ENCODE measurements at regions not wholly inside any gene's neighbourhood (a gene's known extent, or its start where the extent isn't known, plus 50 kb on each side); places are given as distances from the start of the nearest gene placed in this dataset.
A peak's percentile ranks its signal among the peaks of the same experiment; 100 is the strongest.

- H3K9me3 ChIP-seq (ENCODE audit: control insufficient read depth, low read length), result no peaks in the 10 kb centered on the region
- H3K27me3 Mint-ChIP-seq (ENCODE audit: insufficient read depth), result peaks cover 3% of the 10 kb centered on the region
- no peaks in the 10 kb centered on the region for H3K27me3 ChIP-seq (ENCODE audit: control insufficient read depth, insufficient read depth, low read length, poor library complexity, severe bottlenecking)
- H3K4me3 Mint-ChIP-seq, result no peak overlapping the region
- H3K27ac Mint-ChIP-seq, result no peak overlapping the region
- no peak overlapping the region for H3K4me3 ChIP-seq (ENCODE audit: low read length)
- no peak overlapping the region for H3K9ac ChIP-seq (ENCODE audit: extremely low read depth, low read length, poor library complexity, severe bottlenecking)
- H3K4me1 ChIP-seq (ENCODE audit: control insufficient read depth, insufficient read depth, low read length), result no peaks in the 10 kb centered on the region
- no peak for DNase-seq
- H3K36me3 ChIP-seq (ENCODE audit: control insufficient read depth, insufficient read depth, low read length), result no peaks in the 10 kb centered on the region
- peaks cover 11% of the 10 kb centered on the region for H3K4me1 Mint-ChIP-seq
- WGBS, 2 experiments (ENCODE audit: insufficient coverage in 1 of 2, insufficient read length in 1 of 2), result 77 to 100% methylated on average over 1 to 2 of the region's 2 CpGs
- H3K9me3 Mint-ChIP-seq, result no peaks in the 10 kb centered on the region
- no peak for TF ChIP-seq CTCF (conservative IDR thresholded peaks at IDR 0.05)
- H3K27ac ChIP-seq (ENCODE audit: low read depth, low read length), result peak overlapping the region; percentile 54
- H3K36me3 Mint-ChIP-seq (ENCODE audit: low read depth), result no peaks in the 10 kb centered on the region
Measured at GRCh38 chr16:52708476-52708875, 161.5 kb upstream of the TOX3 start.

- H3K9me3 Mint-ChIP-seq, result no peaks in the 10 kb centered on the region
- Histone ChIP-seq H3K27me3 (ENCODE audit: control insufficient read depth, insufficient read depth, low read length, poor library complexity, severe bottlenecking) (no peaks in the 10 kb centered on the region), H3K27ac (ENCODE audit: low read depth, low read length) (peak overlapping the region; percentile 73), H3K9me3 (ENCODE audit: control insufficient read depth, low read length) (no peaks in the 10 kb centered on the region), H3K36me3 (ENCODE audit: control insufficient read depth, insufficient read depth, low read length) (no peaks in the 10 kb centered on the region), H3K9ac (ENCODE audit: extremely low read depth, low read length, poor library complexity, severe bottlenecking) (no peak overlapping the region), H3K4me1 (ENCODE audit: control insufficient read depth, insufficient read depth, low read length) (no peaks in the 10 kb centered on the region), H3K4me3 (ENCODE audit: low read length) (no peak overlapping the region)
- TF ChIP-seq CTCF (conservative IDR thresholded peaks at IDR 0.05), result no peak
- 85 to 92% methylated on average over 2 to 3 of the region's 3 CpGs for WGBS, 2 experiments (ENCODE audit: insufficient coverage in 1 of 2, insufficient read length in 1 of 2)
- H3K4me3 Mint-ChIP-seq, result no peak overlapping the region
- DNase-seq, result no peak
- H3K36me3 Mint-ChIP-seq (ENCODE audit: low read depth), result no peaks in the 10 kb centered on the region
- no peak overlapping the region for H3K27ac Mint-ChIP-seq
- H3K27me3 Mint-ChIP-seq (ENCODE audit: insufficient read depth), result peaks cover 3% of the 10 kb centered on the region
- peaks cover 11% of the 10 kb centered on the region for H3K4me1 Mint-ChIP-seq
Measured at GRCh38 chr16:52707676-52708337, 160.9 kb upstream of the TOX3 start.

GRCh38 chr16:52705122-52705521, 158.2 kb upstream of the TOX3 start:
- H3K4me3 ChIP-seq (ENCODE audit: low read length), result no peak overlapping the region
- H3K27me3 ChIP-seq (ENCODE audit: control insufficient read depth, insufficient read depth, low read length, poor library complexity, severe bottlenecking), result no peaks in the 10 kb centered on the region
- H3K4me1 Mint-ChIP-seq, result peaks cover 11% of the 10 kb centered on the region
- no peak overlapping the region for H3K9ac ChIP-seq (ENCODE audit: extremely low read depth, low read length, poor library complexity, severe bottlenecking)
- H3K27me3 Mint-ChIP-seq (ENCODE audit: insufficient read depth), result peaks cover 3% of the 10 kb centered on the region
- no peak overlapping the region for H3K27ac ChIP-seq (ENCODE audit: low read depth, low read length)
- no peaks in the 10 kb centered on the region for H3K4me1 ChIP-seq (ENCODE audit: control insufficient read depth, insufficient read depth, low read length)
- no peak for DNase-seq
- no peaks in the 10 kb centered on the region for H3K9me3 ChIP-seq (ENCODE audit: control insufficient read depth, low read length)
- H3K36me3 Mint-ChIP-seq (ENCODE audit: low read depth), result no peaks in the 10 kb centered on the region
- TF ChIP-seq CTCF (conservative IDR thresholded peaks at IDR 0.05), result no peak
- H3K4me3 Mint-ChIP-seq, result no peak overlapping the region
- no peaks in the 10 kb centered on the region for H3K9me3 Mint-ChIP-seq
- WGBS, 2 experiments (ENCODE audit: insufficient coverage in 1 of 2, insufficient read length in 1 of 2), result 87 to 90% methylated on average over 4 to 5 of the region's 5 CpGs
- no peaks in the 10 kb centered on the region for H3K36me3 ChIP-seq (ENCODE audit: control insufficient read depth, insufficient read depth, low read length)
- no peak overlapping the region for H3K27ac Mint-ChIP-seq

Measured in endodermal cell (in vitro differentiated cells).